ENCODE measurements at regions not wholly inside any gene's neighbourhood (a gene's known extent, or its start where the extent isn't known, plus 50 kb on each side); places are given as distances from the start of the nearest gene placed in this dataset.

GRCh38 chr2:216992056-216992675 is 132.3 kb upstream of the TNP1 start:
- TF ChIP-seq CTCF (conservative IDR thresholded peaks at IDR 0.05) = no peak
- no peak for TF ChIP-seq EZH2 (IDR thresholded peaks at IDR 0.05; ENCODE audit: low read depth)
- H3F3A ChIP-seq (ENCODE audit: insufficient read depth, low read depth) = no peaks in the 10 kb centered on the region
- DNase-seq = no peak
- no peaks in the 10 kb centered on the region for H3K27me3 ChIP-seq (ENCODE audit: insufficient read depth, low read depth)
- no peaks in the 10 kb centered on the region for H3K36me3 ChIP-seq (ENCODE audit: low read depth)
- H3K27ac ChIP-seq = no peak overlapping the region
- CTCF ChIA-PET = interaction anchor here (0.6 kb wide), 1 partner anchor 309 kb away, joined by 14 read pairs; no protein-coding TSS in a partner anchor
- intact Hi-C loops (cut with micrococcal nuclease; ENCODE audit: unreplicated experiment) = no loop called here
- no TSS peak for BruUV-seq (replicated peaks)
- no peaks in the 10 kb centered on the region for H3K4me1 ChIP-seq (replicated peaks; ENCODE audit: insufficient read depth)
- no peaks in the 10 kb centered on the region for H4K20me1 ChIP-seq (ENCODE audit: insufficient read depth)
- H3K79me2 ChIP-seq (ENCODE audit: low read depth) = no peaks in the 10 kb centered on the region
- POLR2A ChIA-PET (ENCODE audit: unreplicated experiment) = no interaction called here
- no peak overlapping the region for H3K4me3 ChIP-seq
- no peak overlapping the region for H2AFZ ChIP-seq
- H3K9me2 ChIP-seq (ENCODE audit: insufficient read depth) = no peaks in the 10 kb centered on the region
- no peak overlapping the region for H3K4me2 ChIP-seq
- no peaks in the 10 kb centered on the region for H3K9me3 ChIP-seq (ENCODE audit: insufficient read depth, low read depth)

- no peaks in the 10 kb centered on the region for H3K36me3 ChIP-seq (ENCODE audit: low read depth)
- H3K4me1 ChIP-seq (replicated peaks; ENCODE audit: insufficient read depth) = no peaks in the 10 kb centered on the region
- H3K4me2 ChIP-seq = no peak overlapping the region
- no peak overlapping the region for H3K27ac ChIP-seq
- H3F3A ChIP-seq (ENCODE audit: insufficient read depth, low read depth) = no peaks in the 10 kb centered on the region
- no peaks in the 10 kb centered on the region for H3K27me3 ChIP-seq (ENCODE audit: insufficient read depth, low read depth)
- H3K9me3 ChIP-seq (ENCODE audit: insufficient read depth, low read depth) = no peaks in the 10 kb centered on the region
- H3K9me2 ChIP-seq (ENCODE audit: insufficient read depth) = no peaks in the 10 kb centered on the region
- no peaks in the 10 kb centered on the region for H4K20me1 ChIP-seq (ENCODE audit: insufficient read depth)
- no peaks in the 10 kb centered on the region for H3K79me2 ChIP-seq (ENCODE audit: low read depth)
- intact Hi-C loops (cut with micrococcal nuclease; ENCODE audit: unreplicated experiment) = no loop called here
- H3K4me3 ChIP-seq = no peak overlapping the region
- no TSS peak for BruUV-seq (replicated peaks)
- no peak overlapping the region for H2AFZ ChIP-seq
- no peak for DNase-seq
- ChIA-PET POLR2A (ENCODE audit: unreplicated experiment) (no interaction called here), CTCF (interaction anchor here (0.6 kb wide), 1 partner anchor 309 kb away, joined by 14 read pairs; no protein-coding TSS in a partner anchor)
- TF ChIP-seq EZH2 (IDR thresholded peaks at IDR 0.05; ENCODE audit: low read depth) (no peak), CTCF (conservative IDR thresholded peaks at IDR 0.05) (no peak)
These were observed 131.7 kb upstream of the TNP1 start for GRCh38 chr2:216991563-216991962.

- Histone ChIP-seq H4K20me1 (ENCODE audit: insufficient read depth) (no peaks in the 10 kb centered on the region), H3K4me2 (no peak overlapping the region), H3K36me3 (ENCODE audit: low read depth) (no peaks in the 10 kb centered on the region), H3F3A (ENCODE audit: insufficient read depth, low read depth) (no peaks in the 10 kb centered on the region), H3K4me1 (replicated peaks; ENCODE audit: insufficient read depth) (no peaks in the 10 kb centered on the region), H3K27me3 (ENCODE audit: insufficient read depth, low read depth) (no peaks in the 10 kb centered on the region), H3K9me2 (ENCODE audit: insufficient read depth) (no peaks in the 10 kb centered on the region), H3K79me2 (ENCODE audit: low read depth) (no peaks in the 10 kb centered on the region), H3K9me3 (ENCODE audit: insufficient read depth, low read depth) (no peaks in the 10 kb centered on the region; the same call in 1 of the 2 replicates), H3K27ac (no peak overlapping the region), H3K4me3 (no peak overlapping the region), H2AFZ (no peak overlapping the region)
- no TSS peak for BruUV-seq (replicated peaks)
- POLR2A ChIA-PET (ENCODE audit: unreplicated experiment) = no interaction called here
- no peak for TF ChIP-seq EZH2 (IDR thresholded peaks at IDR 0.05; ENCODE audit: low read depth)
- no peak for TF ChIP-seq CTCF (conservative IDR thresholded peaks at IDR 0.05)
- DNase-seq = no peak
- intact Hi-C loops (cut with micrococcal nuclease; ENCODE audit: unreplicated experiment) = no loop called here
- CTCF ChIA-PET = no interaction called here
These were observed 129.7 kb upstream of the TNP1 start for GRCh38 chr2:216989340-216990129.

Measured in PC-9 (cell line).